ENCODE measurements at regions not wholly inside any gene's neighbourhood (a gene's known extent, or its start where the extent isn't known, plus 50 kb on each side); places are given as distances from the start of the nearest gene placed in this dataset.

GRCh38 chr2:236472720-236473495, 96.7 kb upstream of the ACKR3 start:
- BruUV-seq (replicated peaks) = no TSS peak
- Histone ChIP-seq H3K9ac (ENCODE audit: low read length) (no peak overlapping the region), H3K79me2 (ENCODE audit: insufficient read depth, low read length) (no peaks in the 10 kb centered on the region), H3K4me1 (ENCODE audit: control insufficient read depth in 1 of 2, insufficient read depth in 2 of 2, low read length in 2 of 2) (no peaks in the 10 kb centered on the region), H3K4me3 (replicated peaks in 1 of 2; ENCODE audit: low read depth in 1 of 2, low read length in 2 of 2) (no peak overlapping the region), H3K36me3 (ENCODE audit: control insufficient read depth in 1 of 2, insufficient read depth in 2 of 2, low read length in 2 of 2) (no peaks in the 10 kb centered on the region), H4K20me1 (ENCODE audit: insufficient read depth) (no peaks in the 10 kb centered on the region), H3K9me2 (ENCODE audit: insufficient read depth) (no peaks in the 10 kb centered on the region), H3K4me2 (ENCODE audit: low read length) (no peak overlapping the region), H2AFZ (ENCODE audit: low read depth, low read length, poor library complexity, severe bottlenecking) (no peak overlapping the region), H3K27me3 (ENCODE audit: insufficient read depth, low read length) (peaks cover 27% of the 10 kb centered on the region; the same call in 1 of the 2 replicates), H3K9me3 (ENCODE audit: control insufficient read depth in 1 of 2, insufficient read depth in 1 of 2, low read depth in 1 of 2, low read length in 2 of 2) (no peaks in the 10 kb centered on the region), H3K27ac (ENCODE audit: low read depth, low read length) (no peak overlapping the region)
- POLR2A ChIA-PET = interaction anchor here (0.5 kb wide), 1 partner anchor 1427 kb away, joined by 3 read pairs; no protein-coding TSS in a partner anchor
- no peak for TF ChIP-seq ATF3 (IDR thresholded peaks at IDR 0.05)
- TF ChIP-seq ZNF274 (IDR thresholded peaks at IDR 0.05; ENCODE audit: low read depth, low read length) = no peak
- no peak for TF ChIP-seq FOSL1 (IDR thresholded peaks at IDR 0.05; ENCODE audit: low read depth)
- TF ChIP-seq POLR2A (IDR thresholded peaks at IDR 0.05; ENCODE audit: borderline replicate concordance, extremely low read depth, insufficient read depth, insufficient read length) = no peak
- TF ChIP-seq MAX (IDR thresholded peaks at IDR 0.05) = no peak
- TF ChIP-seq TCF7L2 (IDR thresholded peaks at IDR 0.05; ENCODE audit: borderline replicate concordance, extremely low read depth, insufficient read depth, insufficient read length) = no peak
- TF ChIP-seq POLR2AphosphoS5 (IDR thresholded peaks at IDR 0.05; ENCODE audit: low read depth, low read length) = no peak
- TF ChIP-seq ELF1 (IDR thresholded peaks at IDR 0.05; ENCODE audit: borderline replicate concordance, low read depth) = no peak
- no peak for TF ChIP-seq YY1 (IDR thresholded peaks at IDR 0.05; ENCODE audit: extremely low read depth, insufficient replicate concordance, low read depth, low read length)
- TF ChIP-seq CTCF (IDR thresholded peaks at IDR 0.05 in 2 of 3, conservative IDR thresholded peaks at IDR 0.05 in 1 of 3; ENCODE audit: borderline replicate concordance in 1 of 3, insufficient read depth in 1 of 3, low read depth in 2 of 3, low read length in 2 of 3) = no peak
- TF ChIP-seq REST (IDR thresholded peaks at IDR 0.05; ENCODE audit: low read depth) = no peak
- no peak for TF ChIP-seq CBX3 (IDR thresholded peaks at IDR 0.05; ENCODE audit: low read depth)
- no peak for TF ChIP-seq JUND (IDR thresholded peaks at IDR 0.05)
- no peak for ATAC-seq
- intact Hi-C loops (cut with micrococcal nuclease) = no loop called here
- RAD21 ChIA-PET (ENCODE audit: low non-redundant PET in 1 of 2, low total read pairs in 2 of 2, uncharacterized antibody in 2 of 2, unreplicated experiment in 2 of 2) = no interaction called here
- DNase-seq (ENCODE audit: low read depth, low spot score) = no peak
- CTCF ChIA-PET = no interaction called here
